Sigmoid colon (tissue), 4 donors: ENCODE measurements at regions not wholly inside any gene's neighbourhood (a gene's known extent, or its start where the extent isn't known, plus 50 kb on each side); places are given as distances from the start of the nearest gene placed in this dataset.

Experiments used
- CTCF ChIP-seq, 4 experiments: fragments of 450-650 bp in 3 of 4; fragments of 200-600 bp in 1 of 4; IDR thresholded peaks; one replicate each; pipeline ENCODE4 v1.5.1; 2016 to 2019; ENCODE audit warnings: antibody characterized with exemption in 4 of 4, mild to moderate bottlenecking in 3 of 4, moderate library complexity in 2 of 4
- EP300 ChIP-seq, 4 donors: sonication (generic); formaldehyde crosslinking; IDR thresholded peaks; one replicate each; pipeline ENCODE4 v1.6.1; 2017; ENCODE audit warnings: antibody characterized with exemption in 4 of 4
- POLR2A ChIP-seq, 2 donors: fragments of 450-650 bp; IDR thresholded peaks; one replicate each; pipeline ENCODE4 v1.6.1; 2016; ENCODE audit warnings: antibody characterized with exemption in 2 of 2, mild to moderate bottlenecking in 2 of 2, moderate library complexity in 2 of 2

- TF ChIP-seq CTCF (IDR thresholded peaks at IDR 0.05) (no peak), EP300 (IDR thresholded peaks at IDR 0.05) (no peak), POLR2A (IDR thresholded peaks at IDR 0.05) (no peak)
Observed at GRCh38 chr6:2542101-2542857, 208.4 kb downstream of the MYLK4 start.
